Tongue (tissue), 1 donor: ENCODE measurements at regions not wholly inside any gene's neighbourhood (a gene's known extent, or its start where the extent isn't known, plus 50 kb on each side); places are given as distances from the start of the nearest gene placed in this dataset.
"Not testable (repeated sequence)": the region's sequence is repeated elsewhere in the genome, so short reads cannot be mapped to it uniquely, and the experiment has no call there.

Source experiments
- DNase-seq: peaks from one replicate; pipeline ENCODE4 v3.0.0-alpha.2; 2015

GRCh38 chr11:116333001-116333535 lies 439.7 kb downstream of the BUD13 start:
- DNase-seq: no peak

DNA sequence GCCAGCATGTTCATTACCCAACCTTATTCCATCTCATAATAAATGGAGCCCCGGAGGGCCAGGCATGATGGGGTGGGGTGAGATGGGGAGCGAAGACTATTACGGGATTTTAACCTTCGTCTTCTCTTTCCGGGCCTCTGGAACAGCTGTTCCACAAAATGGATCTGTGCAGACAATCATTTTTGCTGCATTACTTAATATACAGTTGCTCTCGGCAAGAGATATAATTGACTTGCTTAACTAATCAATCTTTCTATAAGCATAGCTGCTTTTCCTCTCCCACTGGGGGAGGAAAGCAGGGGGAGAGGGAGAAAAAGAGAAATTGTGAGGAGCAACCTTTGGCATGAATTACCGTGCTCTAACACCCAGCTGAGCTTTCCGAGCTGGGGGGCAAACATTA lies 440.4 kb downstream of the BUD13 start:
- no peak for DNase-seq

- no peak for DNase-seq
These were observed 441.4 kb downstream of the BUD13 start for GRCh38 chr11:116331381-116331780.

DNA sequence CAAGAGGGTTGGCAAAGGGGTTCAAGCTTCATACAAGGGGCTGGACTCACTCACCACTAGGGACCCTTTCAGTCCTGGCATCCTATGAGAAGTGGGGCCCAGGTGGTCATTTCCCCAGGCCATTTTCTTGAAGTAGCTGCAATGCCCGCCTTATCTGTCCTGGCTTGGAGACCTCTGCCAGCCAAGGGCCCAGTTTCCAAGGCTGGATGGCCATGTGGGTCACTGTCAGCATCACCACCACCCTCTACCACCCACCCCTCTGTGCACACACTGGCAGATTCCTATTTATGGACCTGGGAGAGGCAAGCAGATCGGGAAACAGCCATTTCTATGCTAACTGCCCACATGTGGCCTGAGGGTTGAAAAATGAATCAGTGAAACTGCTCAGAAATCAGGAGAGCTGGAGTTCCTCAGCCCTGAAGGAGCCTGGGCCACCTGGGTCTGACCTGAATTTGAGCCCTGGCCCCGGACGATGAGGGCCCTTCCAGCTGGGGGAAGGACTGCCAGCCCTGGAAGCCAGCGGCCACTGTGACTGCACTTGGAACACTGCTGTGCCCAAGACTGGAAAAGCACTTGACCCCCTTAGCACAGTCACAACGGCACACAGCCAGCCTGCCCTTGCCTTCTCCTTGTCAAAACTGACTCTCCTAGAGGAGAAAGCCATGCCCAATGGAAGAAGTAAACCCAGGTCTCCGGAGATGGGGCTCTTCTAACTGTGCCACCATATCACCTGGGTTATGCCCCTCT lies 442.2 kb downstream of the BUD13 start:
- DNase-seq: no peak

GRCh38 chr11:116329354-116330090 lies 443.3 kb downstream of the BUD13 start:
- no peak for DNase-seq

GRCh38 chr11:116328851-116329250 lies 443.9 kb downstream of the BUD13 start:
- no peak for DNase-seq

GRCh38 chr11:116328391-116328790 lies 444.4 kb downstream of the BUD13 start:
- DNase-seq: no peak

DNA sequence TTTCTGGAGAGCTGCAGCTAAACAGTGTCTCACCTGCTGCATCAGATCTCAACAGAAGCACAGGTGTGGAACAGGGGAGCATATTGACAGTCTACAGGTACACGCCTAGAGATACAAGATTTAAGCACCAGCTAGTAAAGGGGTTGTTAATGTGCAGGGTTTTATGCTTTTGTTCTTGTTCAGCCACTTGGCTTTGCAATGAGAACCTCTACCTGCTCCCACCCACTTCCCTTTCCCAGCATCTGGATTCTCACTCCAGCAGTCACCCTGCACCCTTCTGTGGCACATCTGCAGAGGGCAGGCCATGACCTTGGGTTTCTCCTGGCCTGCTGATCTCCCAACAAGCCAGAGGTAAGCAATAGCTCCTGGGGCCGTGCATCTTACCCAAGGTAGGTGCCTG lies 446.6 kb downstream of the BUD13 start:
- no peak for DNase-seq

DNA sequence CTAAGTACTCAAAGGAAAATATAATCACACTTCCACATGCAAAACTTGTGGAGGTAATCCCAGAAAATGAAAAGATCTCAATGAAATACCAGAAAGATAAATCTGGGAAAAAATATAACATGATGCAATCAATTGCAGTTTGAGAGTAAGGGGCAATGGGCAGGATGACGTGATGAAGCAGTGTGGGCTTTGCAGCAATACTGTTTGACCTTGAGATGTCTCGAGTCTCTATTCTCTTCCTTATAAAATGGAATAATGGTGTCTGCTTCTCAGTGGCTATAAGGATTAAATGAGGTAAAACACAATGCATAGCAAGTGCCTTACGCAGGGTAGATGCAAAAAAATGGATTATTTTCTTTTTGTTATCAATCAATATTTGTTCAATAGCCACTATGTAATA lies 447.5 kb downstream of the BUD13 start:
- DNase-seq: no peak

- not testable (repeated sequence) for DNase-seq
These were observed 448.7 kb downstream of the BUD13 start for GRCh38 chr11:116324077-116324476.

- no peak for DNase-seq
These were observed 455.6 kb downstream of the BUD13 start for GRCh38 chr11:116317212-116317611.

DNA sequence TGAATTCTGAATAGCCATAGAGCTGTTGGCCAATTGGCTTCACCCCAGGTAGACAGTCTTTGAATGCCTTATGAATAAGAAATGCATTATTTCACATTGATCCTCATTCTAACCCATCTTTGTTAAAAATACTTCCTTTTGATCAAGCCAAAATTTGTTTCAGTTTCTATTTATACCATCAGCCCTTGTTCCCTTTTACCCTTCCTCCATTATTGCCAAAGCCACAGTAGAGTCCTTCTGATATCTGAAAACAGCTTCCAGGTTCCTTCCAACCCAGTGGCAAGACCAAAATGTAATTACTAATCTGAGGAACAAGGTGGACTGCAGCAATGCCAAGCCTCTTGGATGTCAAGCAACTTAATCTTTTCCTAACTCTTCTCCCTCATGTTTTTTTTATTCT lies 458.8 kb downstream of the BUD13 start:
- no peak for DNase-seq

DNA sequence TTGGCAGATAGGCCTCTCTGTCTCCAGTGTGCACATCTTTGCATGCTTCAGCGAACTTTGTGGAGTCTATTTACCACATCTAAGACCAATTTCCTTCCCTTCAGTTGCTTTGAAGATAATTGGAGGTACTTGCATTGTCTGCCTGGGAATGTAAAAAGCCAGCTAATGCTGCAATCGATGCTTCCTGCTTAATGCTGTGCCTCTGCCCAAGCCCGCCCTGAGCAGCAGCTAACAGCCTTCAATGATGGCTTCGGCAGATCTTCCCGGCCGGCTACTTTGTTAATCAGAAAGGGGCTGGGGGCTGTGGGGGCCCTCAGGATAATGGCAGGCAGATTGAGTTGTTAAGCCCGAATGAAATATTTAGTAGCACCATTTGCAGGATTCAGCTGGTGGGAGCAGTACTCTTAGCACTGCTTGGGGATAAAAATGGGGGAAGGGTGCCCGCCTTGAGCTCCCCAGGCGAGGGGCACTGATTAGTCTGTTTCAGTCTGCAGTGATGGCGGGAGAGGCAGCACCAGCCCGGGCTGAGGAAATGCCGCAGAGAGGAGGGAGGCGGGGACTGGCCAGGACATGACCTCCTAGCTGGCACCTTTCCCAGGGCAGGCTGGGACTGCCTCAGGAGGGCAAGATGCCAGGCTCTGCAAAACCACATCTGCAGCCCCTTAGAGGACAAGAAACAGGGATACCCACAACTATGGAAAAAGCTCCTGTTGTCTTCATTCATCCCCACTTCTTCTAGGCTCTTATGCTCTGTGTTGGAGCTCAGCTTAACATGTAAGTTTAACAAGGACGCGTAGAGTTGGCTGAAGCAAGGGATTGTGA lies 460.0 kb downstream of the BUD13 start:
- DNase-seq: peak; percentile 93

- no peak for DNase-seq
These were observed 461.6 kb downstream of the BUD13 start for GRCh38 chr11:116311206-116311605.

DNA sequence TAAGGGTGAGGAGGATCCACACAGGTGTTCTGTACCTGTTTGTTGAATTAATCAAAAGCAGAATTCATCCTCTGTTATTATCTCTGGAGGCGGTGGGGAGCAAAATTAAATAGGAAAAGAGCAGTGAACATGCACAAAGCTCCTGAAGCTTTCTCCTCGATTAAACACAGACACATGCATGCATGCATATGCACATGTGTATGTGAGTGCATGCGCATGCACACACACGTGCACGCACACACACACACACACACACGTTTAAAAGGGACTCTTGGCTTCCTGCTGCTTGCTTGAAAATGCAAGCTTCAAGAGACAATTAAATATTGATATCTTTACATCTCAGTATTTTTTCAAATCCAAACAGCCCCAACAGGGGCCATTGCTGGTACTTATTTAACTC lies 462.1 kb downstream of the BUD13 start:
- no peak for DNase-seq

DNA sequence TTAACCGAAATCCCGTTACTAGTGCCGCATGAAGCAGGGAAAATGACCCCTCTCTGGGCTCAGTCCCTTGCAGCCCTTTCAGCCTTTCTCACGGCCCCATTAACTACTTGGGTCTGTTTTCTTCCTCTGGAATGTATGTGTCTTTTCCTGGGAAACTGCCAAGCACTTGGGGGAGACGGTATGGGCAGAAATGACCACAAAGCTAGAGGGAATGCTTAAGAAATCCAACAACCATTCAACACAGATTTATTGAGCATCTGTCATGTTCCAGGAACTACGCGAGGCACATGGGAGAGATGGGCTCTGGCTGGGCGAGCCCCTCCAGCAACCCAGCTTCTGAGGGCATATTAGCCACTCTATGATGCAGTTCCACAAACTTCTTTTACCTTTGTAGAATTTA lies 462.6 kb downstream of the BUD13 start:
- peak; percentile 35 for DNase-seq

GRCh38 chr11:116309446-116309845 lies 463.3 kb downstream of the BUD13 start:
- DNase-seq: no peak

- no peak for DNase-seq
These were observed 470.0 kb downstream of the BUD13 start for GRCh38 chr11:116302756-116303155.

GRCh38 chr11:116301141-116301540 lies 471.6 kb downstream of the BUD13 start:
- no peak for DNase-seq

GRCh38 chr11:116300232-116300631 lies 472.6 kb downstream of the BUD13 start:
- DNase-seq: no peak

- DNase-seq: no peak
These were observed 478.2 kb downstream of the BUD13 start for GRCh38 chr11:116294630-116295029.

DNA sequence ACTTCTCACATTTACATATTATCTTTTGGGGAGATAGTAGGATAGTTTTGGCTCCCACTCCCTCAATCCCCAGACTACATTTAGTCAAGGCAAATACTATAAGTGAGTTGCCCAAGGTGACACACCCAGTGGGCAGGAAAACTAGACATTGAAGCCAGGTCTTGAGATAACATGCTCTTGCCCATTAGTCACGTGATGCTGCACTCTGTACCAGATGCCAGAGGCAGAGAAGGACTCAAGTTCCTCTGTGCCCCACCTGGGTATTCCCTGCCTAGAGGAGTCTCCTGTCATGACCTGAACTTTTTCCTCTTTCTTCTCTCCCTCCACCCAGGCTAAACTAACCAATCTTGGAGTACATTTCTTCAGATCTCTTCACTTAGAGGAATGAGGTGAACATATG lies 484.9 kb downstream of the BUD13 start:
- no peak for DNase-seq

DNA sequence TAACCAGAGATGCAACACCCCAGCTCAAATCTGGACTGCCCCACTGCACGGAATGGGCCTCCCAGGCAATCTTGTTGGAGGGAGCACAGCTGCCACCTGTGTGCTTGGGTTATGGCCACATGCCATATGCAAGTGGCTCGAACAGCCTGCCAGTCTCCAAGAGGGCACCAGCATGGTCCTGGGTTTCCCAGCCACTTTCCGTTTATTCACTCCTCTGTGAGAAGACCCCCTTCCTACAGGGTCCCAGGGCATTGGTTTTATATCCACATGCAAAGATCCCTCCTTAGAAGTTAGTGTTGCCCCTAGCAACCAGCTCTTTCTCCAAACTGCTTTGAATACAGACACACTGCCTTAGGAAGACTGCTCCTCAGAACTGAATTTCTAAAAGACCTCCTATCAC lies 487.8 kb downstream of the BUD13 start:
- no peak for DNase-seq
